Small intestine (tissue), 7 donors: ENCODE measurements at regions not wholly inside any gene's neighbourhood (a gene's known extent, or its start where the extent isn't known, plus 50 kb on each side); places are given as distances from the start of the nearest gene placed in this dataset.

Experiments used
- DNase-seq, 2 donors: peaks; one replicate each; pipeline versions ENCODE4 v3.0.0 to v3.0.0-alpha.2; 2013
- FAIRE-seq: peaks from 2 replicates; lab custom pipeline; 2012; peaks lifted over from hg19 to GRCh38; lab: Jason Lieb, UNC
- H3K27ac ChIP-seq, 3 donors: one replicate each; pipeline ENCODE4 v1.5.1; 2013; ENCODE audit warnings: low read length in 2 of 3, mild to moderate bottlenecking in 2 of 3, control low read depth in 1 of 3, inconsistent platforms in 1 of 3, low read depth in 1 of 3, moderate library complexity in 1 of 3
- H3K27me3 ChIP-seq, 3 donors: one replicate each; pipeline ENCODE4 v1.6.1; 2013; ENCODE audit warnings: low read length in 3 of 3, inconsistent platforms in 1 of 3; ENCODE audit not compliant: control insufficient read depth in 3 of 3, insufficient read depth in 3 of 3
- H3K36me3 ChIP-seq, 3 donors: one replicate each; pipeline ENCODE4 v1.6.1; 2013; ENCODE audit warnings: low read length in 3 of 3, inconsistent platforms in 1 of 3, low read depth in 1 of 3, mild to moderate bottlenecking in 1 of 3, moderate library complexity in 1 of 3; ENCODE audit not compliant: control insufficient read depth in 3 of 3, insufficient read depth in 2 of 3
- H3K4me1 ChIP-seq, 3 donors: one replicate each; pipeline ENCODE4 v1.6.1; 2013; ENCODE audit warnings: low read length in 2 of 3, inconsistent platforms in 1 of 3, low read depth in 1 of 3, mild to moderate bottlenecking in 1 of 3, moderate library complexity in 1 of 3; ENCODE audit not compliant: control insufficient read depth in 3 of 3, insufficient read depth in 2 of 3
- H3K4me3 ChIP-seq, 3 donors: one replicate each; pipeline ENCODE4 v1.5.1; 2013; ENCODE audit warnings: low read length in 3 of 3, control low read depth in 1 of 3, inconsistent platforms in 1 of 3, low read depth in 1 of 3, mild to moderate bottlenecking in 1 of 3, moderate library complexity in 1 of 3
- H3K9me3 ChIP-seq, 2 donors: one replicate each; pipeline ENCODE4 v1.6.1; 2013; ENCODE audit warnings: low read depth in 1 of 2, low read length in 1 of 2; ENCODE audit not compliant: control insufficient read depth in 2 of 2, insufficient read depth in 1 of 2
- WGBS, 3 donors: extraction: QIAGEN DNeasy Blood & Tissue Kit; methylation state at CpG; one replicate each; pipeline ENCODE4 v1.1.7; 2013; 5-methylcytosine and 5-hydroxymethylcytosine counted together
- donor health status: healthy with polysubstance abuse.
- donor health status: control.
- donor health status: control.
- donor health status: Bipolar disorder and iron deficiency.
- donor health status: healthy.

GRCh38 chr13:112213467-112214255, 146.7 kb downstream of the SOX1 start:
- no peak overlapping the region for H3K4me3 ChIP-seq
- no peak for FAIRE-seq
- WGBS, 3 donors: 61 to 75% (median 62%) methylated on average over 24 of the region's 24 CpGs
- H3K27ac ChIP-seq: no peak overlapping the region
- DNase-seq: peak; percentile 60 to 70
- H3K36me3 ChIP-seq: no peaks in the 10 kb centered on the region
- no peaks in the 10 kb centered on the region for H3K9me3 ChIP-seq
- peaks cover 0 to 4% (median 0%) of the 10 kb centered on the region in 3 donors for H3K27me3 ChIP-seq
- no peaks in the 10 kb centered on the region for H3K4me1 ChIP-seq

- no peaks in the 10 kb centered on the region for H3K4me1 ChIP-seq
- H3K27ac ChIP-seq: no peak overlapping the region
- no peaks in the 10 kb centered on the region for H3K9me3 ChIP-seq
- WGBS, 3 donors: 73 to 85% (median 75%) methylated on average over 19 of the region's 19 CpGs
- no peak for DNase-seq
- H3K4me3 ChIP-seq: no peak overlapping the region
- H3K36me3 ChIP-seq: no peaks in the 10 kb centered on the region
- H3K27me3 ChIP-seq: peaks cover 0 to 5% (median 0%) of the 10 kb centered on the region in 3 donors
- no peak for FAIRE-seq
Observed at GRCh38 chr13:112215871-112216270, 148.9 kb downstream of the SOX1 start.

GRCh38 chr13:112217431-112217830, 150.5 kb downstream of the SOX1 start:
- FAIRE-seq: no peak
- WGBS, 3 donors: 82 to 88% (median 85%) methylated on average over 7 of the region's 7 CpGs

GRCh38 chr13:112218416-112218815, 151.5 kb downstream of the SOX1 start:
- Histone ChIP-seq H3K4me3 (no peak overlapping the region), H3K9me3 (no peaks in the 10 kb centered on the region), H3K4me1 (no peaks in the 10 kb centered on the region), H3K27ac (no peak overlapping the region), H3K27me3 (peaks cover 0 to 6% (median 0%) of the 10 kb centered on the region in 3 donors), H3K36me3 (no peaks in the 10 kb centered on the region)
- no peak for DNase-seq
- FAIRE-seq: no peak
- WGBS, 3 donors: 64 to 72% (median 64%) methylated on average over 6 of the region's 6 CpGs

More at GRCh38 chr13:112217431-112217830, 150.5 kb downstream of the SOX1 start:
- no peak for DNase-seq
- Histone ChIP-seq H3K9me3 (no peaks in the 10 kb centered on the region), H3K27ac (no peak overlapping the region), H3K27me3 (peaks cover 0 to 6% (median 0%) of the 10 kb centered on the region in 3 donors), H3K36me3 (no peaks in the 10 kb centered on the region), H3K4me1 (no peaks in the 10 kb centered on the region), H3K4me3 (no peak overlapping the region)

GRCh38 chr13:112219740-112220139, 152.8 kb downstream of the SOX1 start:
- H3K36me3 ChIP-seq: no peaks in the 10 kb centered on the region
- FAIRE-seq (no peak), DNase-seq (no peak)
- H3K4me1 ChIP-seq: no peaks in the 10 kb centered on the region
- H3K27me3 ChIP-seq: peaks cover 0 to 6% (median 0%) of the 10 kb centered on the region in 3 donors
- no peak overlapping the region for H3K4me3 ChIP-seq
- H3K27ac ChIP-seq: no peak overlapping the region
- no peaks in the 10 kb centered on the region for H3K9me3 ChIP-seq
- WGBS, 3 donors: 73 to 83% (median 82%) methylated on average over 8 of the region's 8 CpGs

GRCh38 chr13:112220296-112220875, 153.4 kb downstream of the SOX1 start:
- no peak for DNase-seq
- H3K27me3 ChIP-seq: peaks cover 0 to 6% (median 0%) of the 10 kb centered on the region in 3 donors
- no peak overlapping the region for H3K27ac ChIP-seq
- H3K9me3 ChIP-seq: no peaks in the 10 kb centered on the region
- WGBS, 3 donors: 77 to 88% (median 86%) methylated on average over 15 of the region's 15 CpGs
- H3K4me1 ChIP-seq: no peaks in the 10 kb centered on the region
- no peak for FAIRE-seq
- H3K36me3 ChIP-seq: no peaks in the 10 kb centered on the region
- no peak overlapping the region for H3K4me3 ChIP-seq

GRCh38 chr13:112220925-112221324, 154.0 kb downstream of the SOX1 start:
- FAIRE-seq (no peak), DNase-seq (no peak)
- H3K4me3 ChIP-seq: no peak overlapping the region
- no peaks in the 10 kb centered on the region for H3K9me3 ChIP-seq
- 86 to 88% (median 87%) methylated on average over 15 of the region's 15 CpGs for WGBS, 3 donors
- H3K4me1 ChIP-seq: no peaks in the 10 kb centered on the region
- no peak overlapping the region for H3K27ac ChIP-seq
- H3K36me3 ChIP-seq: no peaks in the 10 kb centered on the region
- peaks cover 0 to 6% (median 0%) of the 10 kb centered on the region in 3 donors for H3K27me3 ChIP-seq

- FAIRE-seq (no peak), DNase-seq (no peak)
- H3K9me3 ChIP-seq: no peaks in the 10 kb centered on the region
- no peaks in the 10 kb centered on the region for H3K36me3 ChIP-seq
- 82 to 83% (median 83%) methylated on average over 14 of the region's 14 CpGs for WGBS, 3 donors
- H3K27ac ChIP-seq: no peak overlapping the region
- H3K4me3 ChIP-seq: no peak overlapping the region
- H3K27me3 ChIP-seq: peaks cover 0 to 2% (median 0%) of the 10 kb centered on the region in 3 donors
- H3K4me1 ChIP-seq: no peaks in the 10 kb centered on the region
Observed at GRCh38 chr13:112222971-112223370, 153.2 kb upstream of the SPACA7 start.
